A549 (cell line): ENCODE measurements at regions not wholly inside any gene's neighbourhood (a gene's known extent, or its start where the extent isn't known, plus 50 kb on each side); places are given as distances from the start of the nearest gene placed in this dataset.
"Not testable (repeated sequence)": the region's sequence is repeated elsewhere in the genome, so short reads cannot be mapped to it uniquely, and the experiment has no call there.

Experiments
- ATAC-seq, 2 experiments: fragments of 200-7000 bp in 1 of 2; fragments of >200 bp in 1 of 2; cut with Nextera tagmentation in 1 of 2; cut with Tn5 transposase in 1 of 2; 3 replicates each; pipeline versions ENCODE4 v1.8.0 to v1.9.1; 2018 to 2020; ENCODE audit warnings: mild to moderate bottlenecking in 1 of 2, moderate library complexity in 1 of 2
- CTCF ChIA-PET: fragments of 300-600 bp; sonication (Branson Sonifier 250); formaldehyde crosslinking; extraction: SDS; loops from one replicate; lab custom pipeline; 2021; ENCODE audit warnings: antibody characterized with exemption, inconsistent platforms; lab: Yijun Ruan, JAX
- POLR2A ChIA-PET: fragments of 350-600 bp; formaldehyde crosslinking; extraction: SDS; loops from one replicate; lab custom pipeline; 2021; ENCODE audit warnings: antibody characterized with exemption, inconsistent platforms; lab: Yijun Ruan, JAX
- DNase-seq, 2 experiments: peaks; one replicate each; pipeline versions ENCODE4 v3.0.0 to v3.0.0-alpha.2; 2011 to 2016; ENCODE audit warnings: low read depth in 1 of 2, low spot score in 1 of 2
- FAIRE-seq: peaks from 2 replicates; lab custom pipeline; 2011; peaks lifted over from hg19 to GRCh38; lab: Jason Lieb, UNC
- H3K27ac ChIP-seq, 2 experiments: fragments of >200 bp; sonication (Bioruptor Twin); formaldehyde crosslinking; 3 replicates each; pipeline ENCODE4 v1.5.1; 2016 to 2017
- H3K4me1 ChIP-seq: fragments of >200 bp; sonication (Bioruptor Twin); formaldehyde crosslinking; 3 replicates; pipeline ENCODE4 v1.6.1; 2016
- H3K4me2 ChIP-seq: fragments of >200 bp; sonication (Bioruptor Twin); formaldehyde crosslinking; 3 replicates; pipeline ENCODE4 v1.6.1; 2016
- H3K4me3 ChIP-seq: fragments of >200 bp; sonication (Bioruptor Twin); formaldehyde crosslinking; 3 replicates; pipeline ENCODE4 v1.5.1; 2016
- H3K9me3 ChIP-seq: fragments of >200 bp; sonication (Bioruptor Twin); formaldehyde crosslinking; 3 replicates; pipeline ENCODE4 v1.6.1; 2016
- BHLHE40 ChIP-seq: IDR thresholded peaks from 2 replicates; pipeline ENCODE4 v1.6.1; 2012; ENCODE audit warnings: low read depth, low read length, inconsistent platforms
- CBX2 ChIP-seq: fragments of 200-600 bp; sonication (generic); IDR thresholded peaks from 2 replicates; pipeline ENCODE4 v1.6.1; 2016; ENCODE audit warnings: low read depth, mild to moderate bottlenecking, borderline replicate concordance
- CBX8 ChIP-seq: fragments of 200-600 bp; sonication (generic); IDR thresholded peaks from 2 replicates; pipeline ENCODE4 v1.6.1; 2016
- CEBPB ChIP-seq, 2 experiments: fragments of >200 bp in 1 of 2; sonication (Bioruptor Twin) in 1 of 2; formaldehyde crosslinking in 1 of 2; IDR thresholded peaks; 2 replicates each; pipeline ENCODE4 v1.6.1; 2012 to 2016
- CHD2 ChIP-seq: fragments of 150-350 bp; IDR thresholded peaks from 2 replicates; pipeline ENCODE4 v1.6.1; 2014; ENCODE audit warnings: low read length; ENCODE audit not compliant: partially characterized antibody
- ELK1 ChIP-seq: fragments of 150-350 bp; IDR thresholded peaks from 2 replicates; pipeline ENCODE4 v1.6.1; 2014; ENCODE audit warnings: low read depth, mild to moderate bottlenecking, low read length
- FOXS1 ChIP-seq: fragments of 250-450 bp; sonication (Bioruptor Pico); IDR thresholded peaks from 2 replicates; pipeline ENCODE4 v1.5.0; 2020; ENCODE audit warnings: mild to moderate bottlenecking, moderate library complexity
- HEYL ChIP-seq: fragments of 250-450 bp; sonication (Bioruptor Pico); IDR thresholded peaks from 2 replicates; pipeline ENCODE4 v1.8.0; 2021; ENCODE audit warnings: mild to moderate bottlenecking, moderate library complexity
- KDM1A ChIP-seq: fragments of 200-600 bp; sonication (generic); IDR thresholded peaks from 2 replicates; pipeline ENCODE4 v1.6.1; 2016; ENCODE audit warnings: low read depth, mild to moderate bottlenecking
- KDM5A ChIP-seq: fragments of 200-600 bp; sonication (generic); IDR thresholded peaks from 2 replicates; pipeline ENCODE4 v1.6.1; 2016; ENCODE audit warnings: antibody characterized with exemption, mild to moderate bottlenecking
- MAFK ChIP-seq: fragments of 450-650 bp; IDR thresholded peaks from 2 replicates; pipeline ENCODE4 v1.6.1; 2014; ENCODE audit not compliant: partially characterized antibody
- MAZ ChIP-seq: fragments of 150-350 bp; IDR thresholded peaks from 2 replicates; pipeline ENCODE4 v1.6.1; 2014; ENCODE audit warnings: antibody characterized with exemption, low read depth, low read length, borderline replicate concordance
- MYC ChIP-seq: IDR thresholded peaks from 2 replicates; pipeline ENCODE4 v1.6.1; 2012; ENCODE audit warnings: mild to moderate bottlenecking, inconsistent platforms, low read length, improper control_type of control experiment, borderline replicate concordance
- NR3C1 ChIP-seq: fragments of >200 bp; sonication (Bioruptor Twin); formaldehyde crosslinking; IDR thresholded peaks from 3 replicates; pipeline ENCODE4 v1.6.1; 2017
- RFX5 ChIP-seq: fragments of 450-650 bp; IDR thresholded peaks from 2 replicates; pipeline ENCODE4 v1.7.1; 2014; ENCODE audit warnings: antibody characterized with exemption, mild to moderate bottlenecking, moderate library complexity
- SREBF2 ChIP-seq: fragments of 450-650 bp; IDR thresholded peaks from 2 replicates; pipeline ENCODE4 v1.6.1; 2014; ENCODE audit warnings: mild to moderate bottlenecking, moderate library complexity
- ZC3H11A ChIP-seq: fragments of 450-650 bp; IDR thresholded peaks from 2 replicates; pipeline ENCODE4 v1.6.1; 2014; ENCODE audit warnings: antibody characterized with exemption, mild to moderate bottlenecking
- ZSCAN20 ChIP-seq: fragments of 250-450 bp; sonication (Bioruptor Pico); IDR thresholded peaks from 2 replicates; pipeline ENCODE4 v1.8.0; 2022; ENCODE audit warnings: mild to moderate bottlenecking, moderate library complexity
- WGBS: methylation state at CpG from one replicate; pipeline ENCODE4 v1.1.6; 2017; ENCODE audit errors: missing lambda C conversion rate; 5-methylcytosine and 5-hydroxymethylcytosine counted together
- TF ChIP-seq, protein P1 (sequence below): fragments of >200 bp; sonication (Bioruptor Twin); formaldehyde crosslinking; IDR thresholded peaks from 2 replicates; pipeline ENCODE4 v1.6.1; 2016
- TF ChIP-seq, protein P2 (sequence below): fragments of 450-650 bp; IDR thresholded peaks from 2 replicates; pipeline ENCODE4 v1.6.1; 2014; ENCODE audit warnings: antibody characterized with exemption

DNA sequence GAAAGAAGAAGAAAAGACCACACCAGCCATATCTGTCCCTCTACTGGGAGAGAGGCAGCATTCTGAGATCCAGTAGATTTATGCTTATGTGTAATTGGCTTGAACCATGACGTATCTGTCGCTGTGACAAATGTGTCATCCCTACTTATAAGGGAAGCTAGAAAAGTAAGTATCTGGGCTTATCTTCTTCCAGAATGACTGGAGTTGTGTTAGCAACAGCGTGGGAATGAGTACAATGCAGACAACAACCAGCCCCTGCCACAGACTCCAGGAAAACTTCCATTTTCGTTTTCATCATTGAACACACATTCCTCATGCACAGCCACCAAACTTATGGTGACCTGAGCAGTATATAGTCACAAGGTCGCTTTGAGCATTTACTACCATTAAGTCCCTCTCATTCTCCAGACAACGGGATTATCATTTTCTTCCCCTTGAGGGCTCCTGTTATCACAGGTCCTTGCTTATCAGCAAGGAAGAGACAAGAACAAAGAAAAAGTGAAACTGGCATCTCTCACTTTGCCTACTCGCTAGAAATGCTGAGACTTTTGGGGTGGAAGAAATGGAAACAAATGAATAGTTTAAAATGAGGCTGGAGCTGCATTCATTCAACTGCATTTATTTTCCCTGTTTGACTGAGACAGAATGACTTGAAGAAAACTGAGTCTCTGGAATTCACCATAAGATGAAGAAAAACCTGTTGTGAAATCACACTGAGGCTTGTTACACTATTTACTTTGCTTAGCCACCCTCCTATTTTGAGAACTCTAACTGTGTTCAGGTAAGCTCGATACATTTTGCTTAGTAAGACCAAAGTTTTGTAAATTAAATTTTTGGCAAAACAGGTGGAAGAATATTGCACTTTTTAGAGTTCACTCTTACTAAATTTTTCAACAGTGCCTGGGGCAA lies 149.3 kb upstream of the FOXQ1 start:
- FAIRE-seq = no peak
- Histone ChIP-seq H3K9me3 (no peaks in the 10 kb centered on the region), H3K4me2 (peak overlapping the region; percentile 59), H3K4me3 (0 out of 3 replicates have a peak overlapping the region, but pooled peaks have one; percentile 22)
- ChIA-PET POLR2A (no interaction called here), CTCF (no interaction called here)
- no peak for DNase-seq
- WGBS = 46% methylated on average over 8 of the region's 8 CpGs
- no peak for TF ChIP-seq CBX2
- no peak for TF ChIP-seq SREBF2
- no peak for TF ChIP-seq HEYL (CRISPR knock-in tag)
- no peak for TF ChIP-seq NR3C1
- no peak for TF ChIP-seq MYC
- TF ChIP-seq FOXS1 (CRISPR knock-in tag) = no peak
- no peak for TF ChIP-seq ZC3H11A
- TF ChIP-seq, protein P1, sequence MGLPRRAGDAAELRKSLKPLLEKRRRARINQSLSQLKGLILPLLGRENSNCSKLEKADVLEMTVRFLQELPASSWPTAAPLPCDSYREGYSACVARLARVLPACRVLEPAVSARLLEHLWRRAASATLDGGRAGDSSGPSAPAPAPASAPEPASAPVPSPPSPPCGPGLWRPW = no peak
- TF ChIP-seq MAFK = no peak
- TF ChIP-seq KDM1A = no peak
- TF ChIP-seq KDM5A = no peak
- TF ChIP-seq ELK1 = no peak
- TF ChIP-seq CEBPB (IDR thresholded peaks at IDR 0.05) = no peak
- TF ChIP-seq, protein P2, sequence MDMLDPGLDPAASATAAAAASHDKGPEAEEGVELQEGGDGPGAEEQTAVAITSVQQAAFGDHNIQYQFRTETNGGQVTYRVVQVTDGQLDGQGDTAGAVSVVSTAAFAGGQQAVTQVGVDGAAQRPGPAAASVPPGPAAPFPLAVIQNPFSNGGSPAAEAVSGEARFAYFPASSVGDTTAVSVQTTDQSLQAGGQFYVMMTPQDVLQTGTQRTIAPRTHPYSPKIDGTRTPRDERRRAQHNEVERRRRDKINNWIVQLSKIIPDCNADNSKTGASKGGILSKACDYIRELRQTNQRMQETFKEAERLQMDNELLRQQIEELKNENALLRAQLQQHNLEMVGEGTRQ = no peak
- TF ChIP-seq, all 56 proteins: peak for 0
- Histone ChIP-seq H3K4me1 (no peaks in the 10 kb centered on the region; the same call in 2 of the 3 replicates), H3K27ac (no peak overlapping the region)
- no peak for ATAC-seq

DNA sequence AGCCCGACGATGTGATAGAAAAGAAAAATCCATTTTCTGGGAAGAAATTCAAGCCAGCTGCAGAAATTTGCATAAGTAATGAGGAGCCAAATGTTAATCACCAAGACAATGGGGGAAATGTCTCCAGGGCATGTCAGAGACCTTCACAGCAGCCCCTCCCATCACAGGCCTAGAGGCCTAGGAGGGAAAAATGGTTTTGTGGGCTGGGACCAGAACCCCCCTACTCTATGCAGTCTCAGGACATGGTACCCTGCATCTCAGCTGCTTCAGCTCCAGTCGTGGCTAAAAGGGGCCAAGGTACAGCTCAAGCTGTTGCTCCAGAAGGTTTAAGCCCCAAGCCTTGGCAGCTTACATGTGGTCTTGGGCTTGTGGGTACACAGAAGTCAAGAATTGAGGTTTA lies 155.5 kb upstream of the FOXQ1 start:
- POLR2A ChIA-PET, H3K27ac ChIP-seq, H3K9me3 ChIP-seq, ATAC-seq, FAIRE-seq, H3K4me1 ChIP-seq, CTCF ChIA-PET, H3K4me2 ChIP-seq, DNase-seq, H3K4me3 ChIP-seq: not testable (repeated sequence)
- WGBS = 28% methylated on average over 2 of the region's 3 CpGs

GRCh38 chr6:1153696-1154245 lies 158.1 kb upstream of the FOXQ1 start:
- FAIRE-seq = no peak
- Histone ChIP-seq H3K4me3 (no peak overlapping the region), H3K4me2 (no peak overlapping the region), H3K9me3 (no peaks in the 10 kb centered on the region), H3K27ac (no peak overlapping the region), H3K4me1 (no peaks in the 10 kb centered on the region)
- no peak for TF ChIP-seq RFX5
- TF ChIP-seq CHD2 = no peak
- no peak for TF ChIP-seq MAZ
- no peak for TF ChIP-seq BHLHE40
- TF ChIP-seq CBX8 = no peak
- no peak for TF ChIP-seq ZSCAN20 (CRISPR knock-in tag)
- TF ChIP-seq CBX2 = no peak
- no peak for TF ChIP-seq MAFK
- no peak for ATAC-seq
- DNase-seq = no peak
- ChIA-PET CTCF (no interaction called here), POLR2A (no interaction called here)
